IMR-90 (cell line): ENCODE measurements at regions not wholly inside any gene's neighbourhood (a gene's known extent, or its start where the extent isn't known, plus 50 kb on each side); places are given as distances from the start of the nearest gene placed in this dataset.
"Not testable (repeated sequence)": the region's sequence is repeated elsewhere in the genome, so short reads cannot be mapped to it uniquely, and the experiment has no call there.

Experiments used
- ATAC-seq: fragments of 200-7000 bp; cut with Tn5 transposase; 2 replicates; pipeline ENCODE4 v1.9.1; 2020; ENCODE audit warnings: low read depth, mild to moderate bottlenecking, moderate library complexity
- BruUV-seq: library from RNA; stranded (reverse); fragments of 400-500 nt; replicated peaks from 2 replicates; lab custom pipeline; 2021; lab: Mats Ljungman, UMichigan
- CTCF ChIA-PET: fragments of 300-600 bp; formaldehyde crosslinking; extraction: SDS; loops from one replicate; lab custom pipeline; 2021; ENCODE audit warnings: antibody characterized with exemption; lab: Yijun Ruan, JAX
- POLR2A ChIA-PET: fragments of 300-600 bp; sonication (Branson Sonifier 250); formaldehyde crosslinking; loops from one replicate; lab custom pipeline; 2022; ENCODE audit warnings: antibody characterized with exemption; ENCODE audit not compliant: unreplicated experiment; lab: Charles Lee
- DNase-seq: peaks from one replicate; pipeline ENCODE4 v3.0.0; 2013
- H2AFZ ChIP-seq: replicated peaks from 2 replicates; pipeline ENCODE3; 2013; ENCODE audit warnings: low read length, mild to moderate bottlenecking; ENCODE audit not compliant: poor library complexity
- H2AK5ac ChIP-seq: 2 replicates; pipeline ENCODE4 v1.6.1; 2013; ENCODE audit warnings: low read depth, low read length, inconsistent platforms
- H2AK9ac ChIP-seq: replicated peaks from 2 replicates; pipeline ENCODE3; 2013; ENCODE audit warnings: mild to moderate bottlenecking, low read depth, low read length, moderate library complexity; ENCODE audit not compliant: poor library complexity
- H2BK120ac ChIP-seq: 2 replicates; pipeline ENCODE4 v1.6.1; 2013; ENCODE audit warnings: low read depth, low read length, inconsistent platforms
- H2BK15ac ChIP-seq: 3 replicates; pipeline ENCODE4 v1.6.1; 2013; ENCODE audit warnings: low read depth, low read length, inconsistent platforms
- H2BK20ac ChIP-seq: 2 replicates; pipeline ENCODE4 v1.6.1; 2013; ENCODE audit warnings: low read depth, mild to moderate bottlenecking, inconsistent platforms, low read length, moderate library complexity
- H2BK5ac ChIP-seq: 2 replicates; pipeline ENCODE4 v1.6.1; 2013; ENCODE audit warnings: mild to moderate bottlenecking, low read depth, low read length, inconsistent platforms; ENCODE audit not compliant: poor library complexity, severe bottlenecking
- H3K14ac ChIP-seq: replicated peaks from 2 replicates; pipeline ENCODE4 v1.6.1; 2013; ENCODE audit warnings: low read depth, low read length, inconsistent platforms
- H3K18ac ChIP-seq: 2 replicates; pipeline ENCODE4 v1.6.1; 2013; ENCODE audit warnings: low read depth, low read length, control low read depth
- H3K23ac ChIP-seq: 2 replicates; pipeline ENCODE4 v1.6.1; 2013; ENCODE audit warnings: low read depth, low read length, inconsistent platforms
- H3K27ac ChIP-seq: 2 replicates; pipeline ENCODE4 v1.5.1; 2013; ENCODE audit warnings: mild to moderate bottlenecking, control low read depth, low read length; ENCODE audit not compliant: insufficient read depth
- H3K27me3 ChIP-seq: 2 replicates; pipeline ENCODE4 v1.6.1; 2013; ENCODE audit warnings: low read length; ENCODE audit not compliant: control insufficient read depth, insufficient read depth
- H3K36me3 ChIP-seq: 2 replicates; pipeline ENCODE4 v1.6.1; 2013; ENCODE audit warnings: low read length, mixed read lengths; ENCODE audit not compliant: control insufficient read depth, insufficient read depth
- H3K4ac ChIP-seq: 2 replicates; pipeline ENCODE4 v1.6.1; 2013; ENCODE audit warnings: low read depth, low read length, inconsistent platforms
- H3K4me1 ChIP-seq: 2 replicates; pipeline ENCODE4 v1.6.1; 2013; ENCODE audit warnings: low read length, mixed read lengths; ENCODE audit not compliant: control insufficient read depth, insufficient read depth
- H3K4me2 ChIP-seq: 2 replicates; pipeline ENCODE4 v1.6.1; 2013; ENCODE audit warnings: low read depth, mild to moderate bottlenecking, control low read depth, low read length, moderate library complexity
- H3K4me3 ChIP-seq: 2 replicates; pipeline ENCODE4 v1.5.1; 2013; ENCODE audit warnings: low read depth, mild to moderate bottlenecking, control low read depth, low read length, moderate library complexity; ENCODE audit not compliant: insufficient read depth
- H3K56ac ChIP-seq: 2 replicates; pipeline ENCODE4 v1.6.1; 2013; ENCODE audit warnings: low read length, inconsistent platforms; ENCODE audit not compliant: insufficient read depth; ENCODE audit errors: extremely low read depth
- H3K79me1 ChIP-seq, 2 experiments: 2 replicates each; pipeline ENCODE4 v1.6.1; 2013; ENCODE audit warnings: low read length in 2 of 2, inconsistent platforms in 1 of 2, low read depth in 1 of 2
- H3K9ac ChIP-seq: 2 replicates; pipeline ENCODE4 v1.6.1; 2013; ENCODE audit warnings: low read depth, low read length, control low read depth
- H3K9me1 ChIP-seq: 2 replicates; pipeline ENCODE4 v1.6.1; 2013; ENCODE audit warnings: low read length, inconsistent platforms; ENCODE audit not compliant: insufficient read depth
- H3K9me3 ChIP-seq: 2 replicates; pipeline ENCODE4 v1.6.1; 2013; ENCODE audit warnings: low read length; ENCODE audit not compliant: control insufficient read depth, insufficient read depth
- H4K20me1 ChIP-seq: 2 replicates; pipeline ENCODE4 v1.6.1; 2013; ENCODE audit warnings: low read length, inconsistent platforms; ENCODE audit not compliant: insufficient read depth
- H4K5ac ChIP-seq: 2 replicates; pipeline ENCODE4 v1.6.1; 2013; ENCODE audit warnings: mild to moderate bottlenecking, low read depth, low read length, control low read depth
- H4K8ac ChIP-seq, 2 experiments: 2 replicates each; pipeline ENCODE4 v1.6.1; 2013; ENCODE audit warnings: low read depth in 2 of 2, low read length in 2 of 2, control low read depth in 1 of 2, inconsistent platforms in 1 of 2
- H4K91ac ChIP-seq: 2 replicates; pipeline ENCODE4 v1.6.1; 2013; ENCODE audit warnings: low read depth, low read length, inconsistent platforms; ENCODE audit not compliant: insufficient read depth
- BHLHE40 ChIP-seq: fragments of 150-350 bp; IDR thresholded peaks from 2 replicates; pipeline ENCODE4 v1.6.1; 2016; ENCODE audit warnings: mild to moderate bottlenecking, low read depth, low read length
- CEBPB ChIP-seq: IDR thresholded peaks from 2 replicates; pipeline ENCODE4 v1.6.1; 2012; ENCODE audit warnings: low read depth, low read length, improper control_type of control experiment
- CHD1 ChIP-seq: IDR thresholded peaks from 2 replicates; pipeline ENCODE4 v1.6.1; 2012; ENCODE audit warnings: low read depth, low read length, improper control_type of control experiment
- FOS ChIP-seq: fragments of 150-350 bp; IDR thresholded peaks from 2 replicates; pipeline ENCODE4 v1.6.1; 2016; ENCODE audit warnings: low read depth, low read length
- MAZ ChIP-seq: IDR thresholded peaks from 2 replicates; pipeline ENCODE4 v1.6.1; 2012; ENCODE audit warnings: low read depth, mild to moderate bottlenecking, low read length, improper control_type of control experiment, moderate library complexity, borderline replicate concordance
- WGBS, 2 experiments: methylation state at CpG; one replicate each; pipeline versions ENCODE4 v1.1.5 to v1.1.7; 2013; ENCODE audit warnings: missing lambda C conversion rate in 2 of 2; ENCODE audit not compliant: insufficient read length in 1 of 2; ENCODE audit errors: extremely low coverage in 2 of 2; 5-methylcytosine and 5-hydroxymethylcytosine counted together
- dilution Hi-C: fragments of 300-500 bp; cut with HindIII; formaldehyde crosslinking; loops from one replicate; pipeline ENCODE4 v1.14.3; 2018; ENCODE audit warnings: low sequenced_read_pairs; ENCODE audit not compliant: unreplicated experiment
- in situ Hi-C: fragments of 300-500 bp; cut with MboI; formaldehyde crosslinking; loops from 3 replicates; pipeline ENCODE4 v1.14.3; 2019; ENCODE audit warnings: low sequenced_read_pairs, inconsistent platforms, mixed read lengths
- intact Hi-C: fragments of 100-400 bp; cut with micrococcal nuclease; formaldehyde crosslinking; loops from 2 replicates; pipeline ENCODE4 v1.10.0; 2022

DNA sequence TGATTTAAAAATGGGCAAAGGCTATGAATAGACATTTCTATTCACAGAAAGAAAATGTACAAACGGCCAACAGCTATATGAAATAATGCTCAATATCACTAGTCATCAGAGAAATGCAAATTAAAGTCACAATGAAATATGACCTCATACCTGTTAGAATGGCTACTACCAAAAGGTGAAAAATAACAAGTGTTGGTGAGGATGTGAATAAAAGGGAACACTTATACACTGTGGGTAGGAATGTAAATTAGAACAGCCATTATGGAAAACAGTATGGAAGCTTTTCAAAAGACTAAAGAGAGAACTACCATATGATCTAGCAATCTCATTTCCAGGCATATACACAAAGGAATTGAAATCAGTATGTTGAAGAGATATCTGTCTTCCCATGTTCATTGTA is 118.9 kb upstream of the SPOPL start:
- ChIA-PET POLR2A (no interaction called here), CTCF (no interaction called here)
- Histone ChIP-seq H4K8ac (no peak overlapping the region), H2BK15ac (no peak overlapping the region), H2AFZ (no peak overlapping the region), H3K36me3 (no peaks in the 10 kb centered on the region), H3K27ac (no peak overlapping the region), H3K14ac (no peak overlapping the region), H3K27me3 (no peaks in the 10 kb centered on the region), H2AK5ac (no peak overlapping the region), H2BK5ac (no peak overlapping the region), H3K56ac (no peak overlapping the region), H3K9ac (no peak overlapping the region), H3K23ac (no peak overlapping the region), H2AK9ac (no peak overlapping the region), H3K4me2 (no peak overlapping the region), H3K79me1 (no peaks in the 10 kb centered on the region), H4K91ac (no peak overlapping the region), H3K18ac (no peak overlapping the region), H3K4ac (no peak overlapping the region), H3K9me3 (no peaks in the 10 kb centered on the region), H2BK120ac (no peak overlapping the region), H3K9me1 (no peaks in the 10 kb centered on the region), H2BK20ac (no peak overlapping the region), H4K5ac (no peak overlapping the region), H3K4me1 (no peaks in the 10 kb centered on the region), H4K20me1 (no peaks in the 10 kb centered on the region), H3K4me3 (no peak overlapping the region)
- dilution Hi-C loops, result no loop called here
- intact Hi-C loops, result no loop called here
- in situ Hi-C loops, result no loop called here
- BruUV-seq, result no TSS peak
- TF ChIP-seq CHD1 (no peak), FOS (no peak), MAZ (no peak), CEBPB (no peak), BHLHE40 (no peak)
- no peak for DNase-seq
- ATAC-seq, result no peak
- no CpG with 5 or more reads among the region's 1 CpG for WGBS, 2 experiments

DNA sequence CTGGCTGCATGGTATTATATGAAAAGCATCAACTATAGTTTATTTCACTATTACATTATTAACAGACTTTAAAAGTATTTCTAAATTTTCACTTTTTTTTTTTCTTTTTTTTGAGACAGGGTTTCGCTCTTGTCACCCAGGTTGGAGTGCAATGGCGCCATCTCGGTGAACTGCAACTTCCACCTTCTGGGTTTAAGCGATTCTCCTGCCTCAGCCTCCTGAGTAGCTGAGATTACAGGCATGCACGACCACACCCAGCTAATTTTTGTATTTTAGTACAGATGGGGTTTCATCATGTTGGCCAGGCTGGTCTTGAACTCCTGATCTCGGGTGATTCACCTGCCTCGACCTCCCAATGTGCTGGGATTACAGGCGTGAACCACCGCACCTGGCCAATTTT is 115.4 kb upstream of the SPOPL start:
- H4K91ac ChIP-seq, H3K36me3 ChIP-seq, in situ Hi-C loops, H3K4ac ChIP-seq, H2BK120ac ChIP-seq, H4K20me1 ChIP-seq, H3K23ac ChIP-seq, POLR2A ChIA-PET, H3K9me1 ChIP-seq, H3K27ac ChIP-seq, H3K18ac ChIP-seq, H2AK9ac ChIP-seq, H3K9ac ChIP-seq, H3K9me3 ChIP-seq, H2BK5ac ChIP-seq, H3K27me3 ChIP-seq, H2AFZ ChIP-seq, H3K56ac ChIP-seq, H2AK5ac ChIP-seq, ATAC-seq, H3K4me1 ChIP-seq, H3K4me3 ChIP-seq, DNase-seq, H2BK20ac ChIP-seq, H3K4me2 ChIP-seq, H4K8ac ChIP-seq, dilution Hi-C loops, BruUV-seq, H4K5ac ChIP-seq, H3K79me1 ChIP-seq, H3K14ac ChIP-seq, H2BK15ac ChIP-seq, CTCF ChIA-PET: not testable (repeated sequence)
- intact Hi-C loops, result loop anchor here (5.0 kb wide), 1 partner anchor 179 kb away; no protein-coding TSS in a partner anchor
- no CpG with 5 or more reads among the region's 9 CpGs for WGBS, 2 experiments
